A549 (cell line): ENCODE measurements at regions not wholly inside any gene's neighbourhood (a gene's known extent, or its start where the extent isn't known, plus 50 kb on each side); places are given as distances from the start of the nearest gene placed in this dataset.

ENCODE experiments used
- ATAC-seq, 2 experiments: fragments of 200-7000 bp in 1 of 2; fragments of >200 bp in 1 of 2; cut with Nextera tagmentation in 1 of 2; cut with Tn5 transposase in 1 of 2; 3 replicates each; pipeline versions ENCODE4 v1.8.0 to v1.9.1; 2018 to 2020; ENCODE audit warnings: mild to moderate bottlenecking in 1 of 2, moderate library complexity in 1 of 2
- CTCF ChIA-PET: fragments of 300-600 bp; sonication (Branson Sonifier 250); formaldehyde crosslinking; extraction: SDS; loops from one replicate; lab custom pipeline; 2021; ENCODE audit warnings: antibody characterized with exemption, inconsistent platforms; lab: Yijun Ruan, JAX
- POLR2A ChIA-PET: fragments of 350-600 bp; formaldehyde crosslinking; extraction: SDS; loops from one replicate; lab custom pipeline; 2021; ENCODE audit warnings: antibody characterized with exemption, inconsistent platforms; lab: Yijun Ruan, JAX
- DNase-seq, 2 experiments: peaks; one replicate each; pipeline versions ENCODE4 v3.0.0 to v3.0.0-alpha.2; 2011 to 2016; ENCODE audit warnings: low read depth in 1 of 2, low spot score in 1 of 2
- FAIRE-seq: peaks from 2 replicates; lab custom pipeline; 2011; peaks lifted over from hg19 to GRCh38; lab: Jason Lieb, UNC
- H3K27ac ChIP-seq, 2 experiments: fragments of >200 bp; sonication (Bioruptor Twin); formaldehyde crosslinking; 3 replicates each; pipeline ENCODE4 v1.5.1; 2016 to 2017
- H3K4me1 ChIP-seq: fragments of >200 bp; sonication (Bioruptor Twin); formaldehyde crosslinking; 3 replicates; pipeline ENCODE4 v1.6.1; 2016
- H3K4me2 ChIP-seq: fragments of >200 bp; sonication (Bioruptor Twin); formaldehyde crosslinking; 3 replicates; pipeline ENCODE4 v1.6.1; 2016
- H3K4me3 ChIP-seq: fragments of >200 bp; sonication (Bioruptor Twin); formaldehyde crosslinking; 3 replicates; pipeline ENCODE4 v1.5.1; 2016
- H3K9me3 ChIP-seq: fragments of >200 bp; sonication (Bioruptor Twin); formaldehyde crosslinking; 3 replicates; pipeline ENCODE4 v1.6.1; 2016
- BHLHE40 ChIP-seq: IDR thresholded peaks from 2 replicates; pipeline ENCODE4 v1.6.1; 2012; ENCODE audit warnings: low read depth, low read length, inconsistent platforms
- CBX2 ChIP-seq: fragments of 200-600 bp; sonication (generic); IDR thresholded peaks from 2 replicates; pipeline ENCODE4 v1.6.1; 2016; ENCODE audit warnings: low read depth, mild to moderate bottlenecking, borderline replicate concordance
- CHD2 ChIP-seq: fragments of 150-350 bp; IDR thresholded peaks from 2 replicates; pipeline ENCODE4 v1.6.1; 2014; ENCODE audit warnings: low read length; ENCODE audit not compliant: partially characterized antibody
- EHF ChIP-seq: fragments of 250-450 bp; sonication (Bioruptor Pico); IDR thresholded peaks from 2 replicates; pipeline ENCODE4 v1.5.0; 2020; ENCODE audit warnings: mild to moderate bottlenecking
- EHMT2 ChIP-seq: fragments of 200-600 bp; sonication (generic); IDR thresholded peaks from 2 replicates; pipeline ENCODE4 v1.6.1; 2016; ENCODE audit warnings: antibody characterized with exemption, low read depth, mild to moderate bottlenecking, moderate library complexity
- EP300 ChIP-seq, 2 experiments: fragments of >200 bp; sonication (Bioruptor Twin); formaldehyde crosslinking; IDR thresholded peaks; 2 replicates in 1 of 2; 3 replicates in 1 of 2; pipeline ENCODE4 v1.6.1; 2016 to 2017
- ESRRA ChIP-seq: fragments of 150-350 bp; IDR thresholded peaks from 2 replicates; pipeline ENCODE4 v1.6.1; 2014; ENCODE audit warnings: mild to moderate bottlenecking, low read length, borderline replicate concordance
- FOSB ChIP-seq: fragments of 250-450 bp; sonication (Bioruptor Pico); IDR thresholded peaks from 2 replicates; pipeline ENCODE4 v1.5.0; 2020; ENCODE audit warnings: mild to moderate bottlenecking, moderate library complexity
- FOXS1 ChIP-seq: fragments of 250-450 bp; sonication (Bioruptor Pico); IDR thresholded peaks from 2 replicates; pipeline ENCODE4 v1.5.0; 2020; ENCODE audit warnings: mild to moderate bottlenecking, moderate library complexity
- HDAC2 ChIP-seq: fragments of 200-600 bp; sonication (generic); IDR thresholded peaks from 2 replicates; pipeline ENCODE4 v1.6.1; 2016
- HES2 ChIP-seq: fragments of >200 bp; sonication (Bioruptor Twin); formaldehyde crosslinking; IDR thresholded peaks from 2 replicates; pipeline ENCODE4 v1.6.1; 2016
- HOXB5 ChIP-seq: fragments of 250-450 bp; sonication (Bioruptor Pico); IDR thresholded peaks from 2 replicates; pipeline ENCODE4 v1.5.0; 2020; ENCODE audit warnings: mild to moderate bottlenecking, moderate library complexity
- JUNB ChIP-seq: fragments of >200 bp; sonication (Bioruptor Twin); formaldehyde crosslinking; IDR thresholded peaks from 2 replicates; pipeline ENCODE4 v1.6.1; 2016
- KDM5A ChIP-seq: fragments of 200-600 bp; sonication (generic); IDR thresholded peaks from 2 replicates; pipeline ENCODE4 v1.6.1; 2016; ENCODE audit warnings: antibody characterized with exemption, mild to moderate bottlenecking
- MAZ ChIP-seq: fragments of 150-350 bp; IDR thresholded peaks from 2 replicates; pipeline ENCODE4 v1.6.1; 2014; ENCODE audit warnings: antibody characterized with exemption, low read depth, low read length, borderline replicate concordance
- MYC ChIP-seq: IDR thresholded peaks from 2 replicates; pipeline ENCODE4 v1.6.1; 2012; ENCODE audit warnings: mild to moderate bottlenecking, inconsistent platforms, low read length, improper control_type of control experiment, borderline replicate concordance
- NR3C1 ChIP-seq: fragments of >200 bp; sonication (Bioruptor Twin); formaldehyde crosslinking; IDR thresholded peaks from 3 replicates; pipeline ENCODE4 v1.6.1; 2017
- PBX3 ChIP-seq: IDR thresholded peaks from 2 replicates; pipeline ENCODE4 v1.6.1; 2012
- PHF8 ChIP-seq: fragments of 200-600 bp; sonication (generic); IDR thresholded peaks from 2 replicates; pipeline ENCODE4 v1.6.1; 2016; ENCODE audit warnings: low read depth, mild to moderate bottlenecking, antibody characterized with exemption, moderate library complexity, borderline replicate concordance
- RARB ChIP-seq: fragments of 250-450 bp; sonication (Bioruptor Pico); IDR thresholded peaks from 2 replicates; pipeline ENCODE4 v1.8.0; 2021; ENCODE audit warnings: mild to moderate bottlenecking, moderate library complexity
- RCOR1 ChIP-seq: fragments of 150-350 bp; IDR thresholded peaks from 2 replicates; pipeline ENCODE4 v1.6.1; 2014; ENCODE audit warnings: antibody characterized with exemption, low read length, low read depth
- REST ChIP-seq: fragments of 200-600 bp; sonication (generic); IDR thresholded peaks from 2 replicates; pipeline ENCODE4 v1.6.1; 2016; ENCODE audit warnings: antibody characterized with exemption, mild to moderate bottlenecking, moderate library complexity
- RFX5 ChIP-seq: fragments of 450-650 bp; IDR thresholded peaks from 2 replicates; pipeline ENCODE4 v1.7.1; 2014; ENCODE audit warnings: antibody characterized with exemption, mild to moderate bottlenecking, moderate library complexity
- RNF2 ChIP-seq: fragments of 200-600 bp; sonication (generic); IDR thresholded peaks from 2 replicates; pipeline ENCODE4 v1.6.1; 2016; ENCODE audit warnings: low read depth, mild to moderate bottlenecking, antibody characterized with exemption, moderate library complexity, borderline replicate concordance
- SMC3 ChIP-seq: fragments of >200 bp; sonication (Bioruptor Twin); formaldehyde crosslinking; IDR thresholded peaks from 3 replicates; pipeline ENCODE4 v1.6.1; 2018; ENCODE audit warnings: inconsistent platforms
- USF2 ChIP-seq: fragments of 450-650 bp; IDR thresholded peaks from 2 replicates; pipeline ENCODE4 v1.6.1; 2014; ENCODE audit warnings: antibody characterized with exemption
- ZC3H11A ChIP-seq: fragments of 450-650 bp; IDR thresholded peaks from 2 replicates; pipeline ENCODE4 v1.6.1; 2014; ENCODE audit warnings: antibody characterized with exemption, mild to moderate bottlenecking
- ZSCAN20 ChIP-seq: fragments of 250-450 bp; sonication (Bioruptor Pico); IDR thresholded peaks from 2 replicates; pipeline ENCODE4 v1.8.0; 2022; ENCODE audit warnings: mild to moderate bottlenecking, moderate library complexity
- WGBS: methylation state at CpG from one replicate; pipeline ENCODE4 v1.1.6; 2017; ENCODE audit errors: missing lambda C conversion rate; 5-methylcytosine and 5-hydroxymethylcytosine counted together
- TF ChIP-seq, protein P1 (sequence below): IDR thresholded peaks from 2 replicates; pipeline ENCODE4 v1.6.1; 2012; ENCODE audit warnings: low read depth, borderline replicate concordance
- TF ChIP-seq, protein P2 (sequence below): fragments of 250-450 bp; sonication (Bioruptor Pico); IDR thresholded peaks from 2 replicates; pipeline ENCODE4 v1.5.0; 2021; ENCODE audit warnings: mild to moderate bottlenecking, moderate library complexity, borderline replicate concordance
- TF ChIP-seq, protein P3 (sequence below): fragments of 250-450 bp; sonication (Bioruptor Pico); IDR thresholded peaks from 2 replicates; pipeline ENCODE4 v1.5.0; 2020; ENCODE audit warnings: low read depth, mild to moderate bottlenecking, moderate library complexity

GRCh38 chr18:78136986-78137385 is 842.6 kb upstream of the SALL3 start:
- no peak for ATAC-seq
- H3K27ac ChIP-seq = no peak overlapping the region
- no peak for TF ChIP-seq EP300 (IDR thresholded peaks at IDR 0.05)
- TF ChIP-seq REST = no peak
- TF ChIP-seq USF2 = no peak
- TF ChIP-seq BHLHE40 = no peak
- no peak for TF ChIP-seq FOSB
- no peak for TF ChIP-seq HES2
- TF ChIP-seq PHF8 = no peak
- TF ChIP-seq NR3C1 = no peak
- no peak for TF ChIP-seq JUNB
- no peak for TF ChIP-seq EHF (CRISPR knock-in tag)
- no peak for TF ChIP-seq RFX5
- no peak for TF ChIP-seq MYC
- no peak for TF ChIP-seq HOXB5 (CRISPR knock-in tag)
- TF ChIP-seq FOXS1 (CRISPR knock-in tag) = no peak
- no peak for TF ChIP-seq SMC3
- TF ChIP-seq CHD2 = no peak
- TF ChIP-seq MAZ = no peak
- TF ChIP-seq ESRRA = no peak
- TF ChIP-seq RNF2 = no peak
- TF ChIP-seq, protein P1, sequence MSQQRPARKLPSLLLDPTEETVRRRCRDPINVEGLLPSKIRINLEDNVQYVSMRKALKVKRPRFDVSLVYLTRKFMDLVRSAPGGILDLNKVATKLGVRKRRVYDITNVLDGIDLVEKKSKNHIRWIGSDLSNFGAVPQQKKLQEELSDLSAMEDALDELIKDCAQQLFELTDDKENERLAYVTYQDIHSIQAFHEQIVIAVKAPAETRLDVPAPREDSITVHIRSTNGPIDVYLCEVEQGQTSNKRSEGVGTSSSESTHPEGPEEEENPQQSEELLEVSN = no peak
- FAIRE-seq = no peak
- no peak for DNase-seq
- POLR2A ChIA-PET = no interaction called here
- no peaks in the 10 kb centered on the region for H3K9me3 ChIP-seq
- H3K4me1 ChIP-seq = no peaks in the 10 kb centered on the region
- no peak overlapping the region for H3K4me3 ChIP-seq
- no peak overlapping the region for H3K4me2 ChIP-seq
- CTCF ChIA-PET = no interaction called here
- 10% methylated on average over 6 of the region's 6 CpGs for WGBS

DNA sequence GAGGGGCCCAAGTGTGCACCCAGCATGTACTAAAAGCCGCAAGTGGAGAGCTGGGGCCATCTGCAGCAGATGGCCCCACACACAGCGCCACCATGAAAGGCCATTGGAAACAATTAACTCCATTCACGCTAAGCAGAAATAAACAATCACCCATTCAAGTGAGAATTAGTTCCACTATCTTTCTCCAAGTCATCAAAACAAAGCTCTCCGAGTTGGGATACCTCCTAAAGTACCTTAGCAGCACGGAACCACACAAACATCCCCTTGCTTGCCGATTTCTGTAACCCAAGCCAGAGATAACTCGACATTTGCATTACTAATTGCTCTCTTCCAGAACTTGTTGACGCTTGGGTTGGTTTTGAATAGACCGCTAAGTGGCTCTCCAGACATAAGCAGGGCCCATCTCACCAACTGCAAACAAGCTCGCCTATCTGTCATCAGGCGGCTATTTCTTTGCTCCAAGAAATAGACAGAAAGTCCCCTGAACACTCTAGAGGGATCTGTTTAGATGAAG is 840.6 kb upstream of the SALL3 start:
- TF ChIP-seq RCOR1 (no peak), ZC3H11A (no peak), EHMT2 (no peak), CBX2 (no peak), PBX3 (no peak), HDAC2 (no peak), RARB (CRISPR knock-in tag) (no peak), SMC3 (no peak), FOSB (no peak), KDM5A (no peak), ZSCAN20 (CRISPR knock-in tag) (no peak)
- TF ChIP-seq, protein P2, sequence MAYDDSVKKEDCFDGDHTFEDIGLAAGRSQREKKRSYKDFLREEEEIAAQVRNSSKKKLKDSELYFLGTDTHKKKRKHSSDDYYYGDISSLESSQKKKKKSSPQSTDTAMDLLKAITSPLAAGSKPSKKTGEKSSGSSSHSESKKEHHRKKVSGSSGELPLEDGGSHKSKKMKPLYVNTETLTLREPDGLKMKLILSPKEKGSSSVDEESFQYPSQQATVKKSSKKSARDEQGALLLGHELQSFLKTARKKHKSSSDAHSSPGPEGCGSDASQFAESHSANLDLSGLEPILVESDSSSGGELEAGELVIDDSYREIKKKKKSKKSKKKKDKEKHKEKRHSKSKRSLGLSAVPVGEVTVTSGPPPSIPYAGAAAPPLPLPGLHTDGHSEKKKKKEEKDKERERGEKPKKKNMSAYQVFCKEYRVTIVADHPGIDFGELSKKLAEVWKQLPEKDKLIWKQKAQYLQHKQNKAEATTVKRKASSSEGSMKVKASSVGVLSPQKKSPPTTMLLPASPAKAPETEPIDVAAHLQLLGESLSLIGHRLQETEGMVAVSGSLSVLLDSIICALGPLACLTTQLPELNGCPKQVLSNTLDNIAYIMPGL (CRISPR knock-in tag) = no peak
- TF ChIP-seq, protein P3, sequence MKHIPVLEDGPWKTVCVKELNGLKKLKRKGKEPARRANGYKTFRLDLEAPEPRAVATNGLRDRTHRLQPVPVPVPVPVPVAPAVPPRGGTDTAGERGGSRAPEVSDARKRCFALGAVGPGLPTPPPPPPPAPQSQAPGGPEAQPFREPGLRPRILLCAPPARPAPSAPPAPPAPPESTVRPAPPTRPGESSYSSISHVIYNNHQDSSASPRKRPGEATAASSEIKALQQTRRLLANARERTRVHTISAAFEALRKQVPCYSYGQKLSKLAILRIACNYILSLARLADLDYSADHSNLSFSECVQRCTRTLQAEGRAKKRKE (CRISPR knock-in tag) = no peak
- ATAC-seq (no peak), FAIRE-seq (no peak), DNase-seq (no peak)
- Histone ChIP-seq H3K4me2 (no peak overlapping the region), H3K4me3 (no peak overlapping the region), H3K27ac (no peak overlapping the region), H3K9me3 (no peaks in the 10 kb centered on the region), H3K4me1 (no peaks in the 10 kb centered on the region)
- CTCF ChIA-PET = no interaction called here
- POLR2A ChIA-PET = no interaction called here
- 10% methylated on average over 11 of the region's 11 CpGs for WGBS
